ENCODE measurements at regions not wholly inside any gene's neighbourhood (a gene's known extent, or its start where the extent isn't known, plus 50 kb on each side); places are given as distances from the start of the nearest gene placed in this dataset.

GRCh38 chr10:36209480-36209879, 567.4 kb upstream of the FZD8 start:
- H3K56ac ChIP-seq (replicated peaks; ENCODE audit: insufficient read length, low read depth, low read length) = no peak overlapping the region
- no peaks in the 10 kb centered on the region for H3K79me2 ChIP-seq (ENCODE audit: control insufficient read depth in 1 of 2, insufficient read depth in 2 of 2, low read length in 2 of 2)
- H2BK20ac ChIP-seq (ENCODE audit: low read length) = no peak overlapping the region
- H2BK12ac ChIP-seq (ENCODE audit: low read depth, low read length) = no peak overlapping the region
- H3K36me3 ChIP-seq (ENCODE audit: control insufficient read depth in 2 of 4, insufficient read depth in 4 of 4, low read length in 3 of 4) = no peaks in the 10 kb centered on the region
- H4K91ac ChIP-seq (replicated peaks; ENCODE audit: insufficient read length, low read length) = no peak overlapping the region
- no peak overlapping the region for H3K9ac ChIP-seq (replicated peaks in 1 of 4; ENCODE audit: extremely low read depth in 1 of 4, low read depth in 3 of 4, low read length in 3 of 4)
- H2BK120ac ChIP-seq (replicated peaks; ENCODE audit: low read depth, low read length) = no peak overlapping the region
- no peaks in the 10 kb centered on the region for H3K4me1 ChIP-seq (replicated peaks in 1 of 4; ENCODE audit: control insufficient read depth in 3 of 4, insufficient read depth in 4 of 4, low read length in 3 of 4)
- H4K8ac ChIP-seq (ENCODE audit: extremely low read depth, insufficient read depth, low read length) = peak overlapping the region; percentile 51; the same call in 1 of the 2 replicates
- DNase-seq (ENCODE audit: low read depth in 1 of 2, low spot score in 2 of 2) (no peak), FAIRE-seq (no peak)
- TF ChIP-seq JUND (IDR thresholded peaks at IDR 0.05; ENCODE audit: low read length) (no peak), RAD21 (IDR thresholded peaks at IDR 0.05 in 1 of 2, conservative IDR thresholded peaks at IDR 0.05 in 1 of 2; ENCODE audit: low read depth in 2 of 2, low read length in 2 of 2) (peak; percentile 19 to 26; a peak in 2 of 4 replicates)
- 94% methylated on average over 5 of the region's 5 CpGs; no CpG with 5 or more reads in 1 of the 2 experiments for WGBS, 2 experiments (ENCODE audit: extremely low coverage in 1 of 2, insufficient coverage in 1 of 2, insufficient read length in 1 of 2, insufficient replicate concordance in 2 of 2, low coverage in 1 of 2, low lambda C conversion rate in 2 of 2, missing lambda C conversion rate in 1 of 2)
- no peak overlapping the region for H2AFZ ChIP-seq (ENCODE audit: low read length)
- no peak overlapping the region for H3K4me3 ChIP-seq (ENCODE audit: extremely low read depth in 1 of 4, insufficient read depth in 2 of 4, low read depth in 3 of 4, low read length in 4 of 4)
- H3K23ac ChIP-seq (ENCODE audit: insufficient read length) = no peak overlapping the region
- CTCF ChIA-PET (ENCODE audit: partially characterized antibody) = interaction anchor here (0.5 to 0.7 kb wide), 3 partner anchors 204 to 440 kb away, joined by 3 read pairs; no protein-coding TSS in a partner anchor
- no peak overlapping the region for H3K4ac ChIP-seq (replicated peaks; ENCODE audit: insufficient read length, low read depth, low read length)
- H4K5ac ChIP-seq (ENCODE audit: insufficient read length, low read depth, low read length) = no peak overlapping the region
- no peak overlapping the region for H2BK15ac ChIP-seq (ENCODE audit: low read length)
- no peaks in the 10 kb centered on the region for H3K79me1 ChIP-seq (ENCODE audit: low read depth, low read length)
- no peaks in the 10 kb centered on the region for H3K9me3 ChIP-seq (ENCODE audit: insufficient read depth in 2 of 2, low read depth in 1 of 2, low read length in 1 of 2)
- no peak overlapping the region for H3K27ac ChIP-seq (ENCODE audit: low read depth, low read length)
- no peak overlapping the region for H3K18ac ChIP-seq (ENCODE audit: extremely low read depth, low read length)
- no peak overlapping the region for H3K4me2 ChIP-seq (ENCODE audit: insufficient read depth in 1 of 2, low read depth in 2 of 2, low read length in 2 of 2)
- no peaks in the 10 kb centered on the region for H4K20me1 ChIP-seq (replicated peaks in 1 of 2; ENCODE audit: control insufficient read depth in 1 of 2, insufficient read depth in 2 of 2, low read length in 2 of 2)
- no peaks in the 10 kb centered on the region for H3K23me2 ChIP-seq (ENCODE audit: low read depth, low read length)
- no peak overlapping the region for H3K14ac ChIP-seq (ENCODE audit: insufficient read length)
- H3K27me3 ChIP-seq (replicated peaks in 1 of 4; ENCODE audit: control insufficient read depth in 3 of 4, extremely low read depth in 1 of 4, insufficient read depth in 3 of 4, low read length in 3 of 4) = no peaks in the 10 kb centered on the region
- no peak overlapping the region for H2AK5ac ChIP-seq (ENCODE audit: low read depth, low read length)
- no peak overlapping the region for H2BK5ac ChIP-seq (ENCODE audit: low read depth, low read length)
- POLR2A ChIA-PET (ENCODE audit: partially characterized antibody) = no interaction called here
